Kidney epithelial cell (primary cell): ENCODE measurements at regions not wholly inside any gene's neighbourhood (a gene's known extent, or its start where the extent isn't known, plus 50 kb on each side); places are given as distances from the start of the nearest gene placed in this dataset.

Experiments used
- DNase-seq: peaks from one replicate; pipeline ENCODE4 v3.0.0-alpha.2; 2010; ENCODE audit warnings: low read depth
- H3K27me3 ChIP-seq: 2 replicates; pipeline ENCODE4 v1.6.0; 2011; ENCODE audit warnings: low read length; ENCODE audit not compliant: control insufficient read depth, insufficient read depth
- H3K36me3 ChIP-seq: 2 replicates; pipeline ENCODE4 v1.5.1; 2011; ENCODE audit warnings: low read length; ENCODE audit not compliant: control insufficient read depth, insufficient read depth
- H3K4me3 ChIP-seq: 2 replicates; pipeline ENCODE4 v1.5.1; 2011; ENCODE audit warnings: low read depth, mild to moderate bottlenecking, control low read depth, low read length
- TF ChIP-seq, protein P1 (sequence below): IDR thresholded peaks from 2 replicates; pipeline ENCODE4 v1.5.1; 2011; ENCODE audit warnings: mild to moderate bottlenecking, moderate library complexity, low read length, control low read depth, inconsistent platforms; ENCODE audit not compliant: insufficient read depth, poor library complexity, severe bottlenecking

DNA sequence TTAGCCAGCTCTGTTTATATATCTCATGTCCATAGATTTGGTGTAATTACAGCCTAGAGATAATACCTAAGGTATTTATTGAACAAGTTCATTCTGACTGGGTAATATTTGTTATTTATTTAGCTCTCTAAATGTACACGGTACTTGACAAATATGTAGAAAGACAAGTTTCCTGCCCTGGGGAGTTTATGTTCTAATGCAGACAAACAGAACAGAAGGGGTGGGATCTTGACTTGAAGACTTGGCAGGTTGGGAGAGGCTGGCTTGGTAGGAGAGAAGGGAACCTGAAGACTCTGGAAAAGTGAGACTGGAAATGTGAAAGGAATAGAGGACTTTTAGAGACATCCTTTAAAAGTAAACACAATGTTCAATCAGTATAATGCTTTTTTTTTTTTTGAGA is 97.7 kb upstream of the CDK6 start:
- H3K4me3 ChIP-seq = no peak overlapping the region
- TF ChIP-seq, protein P1, sequence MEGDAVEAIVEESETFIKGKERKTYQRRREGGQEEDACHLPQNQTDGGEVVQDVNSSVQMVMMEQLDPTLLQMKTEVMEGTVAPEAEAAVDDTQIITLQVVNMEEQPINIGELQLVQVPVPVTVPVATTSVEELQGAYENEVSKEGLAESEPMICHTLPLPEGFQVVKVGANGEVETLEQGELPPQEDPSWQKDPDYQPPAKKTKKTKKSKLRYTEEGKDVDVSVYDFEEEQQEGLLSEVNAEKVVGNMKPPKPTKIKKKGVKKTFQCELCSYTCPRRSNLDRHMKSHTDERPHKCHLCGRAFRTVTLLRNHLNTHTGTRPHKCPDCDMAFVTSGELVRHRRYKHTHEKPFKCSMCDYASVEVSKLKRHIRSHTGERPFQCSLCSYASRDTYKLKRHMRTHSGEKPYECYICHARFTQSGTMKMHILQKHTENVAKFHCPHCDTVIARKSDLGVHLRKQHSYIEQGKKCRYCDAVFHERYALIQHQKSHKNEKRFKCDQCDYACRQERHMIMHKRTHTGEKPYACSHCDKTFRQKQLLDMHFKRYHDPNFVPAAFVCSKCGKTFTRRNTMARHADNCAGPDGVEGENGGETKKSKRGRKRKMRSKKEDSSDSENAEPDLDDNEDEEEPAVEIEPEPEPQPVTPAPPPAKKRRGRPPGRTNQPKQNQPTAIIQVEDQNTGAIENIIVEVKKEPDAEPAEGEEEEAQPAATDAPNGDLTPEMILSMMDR = no peak
- DNase-seq = no peak

DNA sequence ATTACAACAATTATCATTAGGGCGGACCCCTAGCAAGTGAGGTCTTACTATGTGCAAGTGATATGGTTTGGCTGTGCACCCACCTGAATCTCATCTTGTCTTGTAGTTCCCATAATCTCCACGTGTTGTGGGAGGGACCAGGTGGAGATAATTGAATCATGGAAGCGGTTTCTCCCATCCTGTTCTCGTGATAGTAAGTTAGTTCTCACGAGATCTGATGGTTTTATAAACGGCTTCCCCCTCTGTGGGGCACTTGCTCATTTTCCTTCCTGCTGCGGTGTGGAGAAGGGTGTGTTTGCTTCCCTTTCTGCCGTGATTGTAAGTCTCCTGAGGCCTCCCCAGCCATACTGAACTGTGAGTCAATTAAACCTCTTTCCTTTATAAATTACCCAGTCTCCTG is 96.1 kb upstream of the CDK6 start:
- TF ChIP-seq, protein P1 = no peak
- no peaks in the 10 kb centered on the region for H3K27me3 ChIP-seq
- no peaks in the 10 kb centered on the region for H3K36me3 ChIP-seq
- H3K4me3 ChIP-seq = no peak overlapping the region
- DNase-seq = no peak

More for the DNA sequence above, 97.7 kb upstream of the CDK6 start:
- H3K36me3 ChIP-seq = no peaks in the 10 kb centered on the region
- no peaks in the 10 kb centered on the region for H3K27me3 ChIP-seq

DNA sequence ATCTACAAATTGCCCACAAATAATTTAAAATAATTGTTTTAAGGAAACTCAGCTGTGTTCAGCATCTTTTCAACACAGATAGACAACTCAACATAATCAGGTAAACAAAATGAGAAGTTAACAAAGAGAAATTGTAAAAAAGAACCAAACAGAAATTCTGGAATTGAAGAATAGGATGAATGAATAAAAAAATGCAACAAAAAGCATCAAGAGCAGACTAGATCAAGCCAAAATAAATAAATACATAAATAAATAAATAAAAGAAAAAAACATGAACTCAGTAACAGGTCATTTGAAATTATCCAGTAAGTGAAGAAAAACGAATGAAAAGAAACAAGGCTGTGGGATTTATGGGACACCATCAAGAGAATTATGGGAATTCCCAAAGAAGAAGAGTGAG is 94.0 kb upstream of the CDK6 start:
- no peaks in the 10 kb centered on the region for H3K36me3 ChIP-seq
- TF ChIP-seq, protein P1 = no peak
- H3K4me3 ChIP-seq = no peak overlapping the region
- no peaks in the 10 kb centered on the region for H3K27me3 ChIP-seq
- DNase-seq = no peak

DNA sequence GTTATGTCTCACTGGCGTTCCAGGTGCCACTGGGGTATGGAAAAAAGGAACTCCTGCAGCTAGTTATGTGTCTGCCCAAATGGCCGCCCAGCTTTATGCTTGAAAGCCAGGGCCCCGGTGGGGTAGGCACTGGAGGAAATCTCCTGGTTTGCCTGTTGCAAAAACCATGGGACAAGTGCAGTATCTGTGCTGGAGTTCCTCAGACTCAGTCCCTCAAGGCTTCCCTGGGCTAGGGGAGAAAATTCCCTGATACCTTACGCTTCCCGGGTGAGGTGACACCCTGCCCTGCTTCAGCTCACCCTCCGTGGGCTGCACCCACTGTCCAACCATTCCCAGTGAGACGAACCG is 90.3 kb upstream of the CDK6 start:
- Histone ChIP-seq H3K36me3 (no peaks in the 10 kb centered on the region), H3K27me3 (no peaks in the 10 kb centered on the region), H3K4me3 (no peak overlapping the region)
- no peak for DNase-seq
- TF ChIP-seq, protein P1 = no peak

DNA sequence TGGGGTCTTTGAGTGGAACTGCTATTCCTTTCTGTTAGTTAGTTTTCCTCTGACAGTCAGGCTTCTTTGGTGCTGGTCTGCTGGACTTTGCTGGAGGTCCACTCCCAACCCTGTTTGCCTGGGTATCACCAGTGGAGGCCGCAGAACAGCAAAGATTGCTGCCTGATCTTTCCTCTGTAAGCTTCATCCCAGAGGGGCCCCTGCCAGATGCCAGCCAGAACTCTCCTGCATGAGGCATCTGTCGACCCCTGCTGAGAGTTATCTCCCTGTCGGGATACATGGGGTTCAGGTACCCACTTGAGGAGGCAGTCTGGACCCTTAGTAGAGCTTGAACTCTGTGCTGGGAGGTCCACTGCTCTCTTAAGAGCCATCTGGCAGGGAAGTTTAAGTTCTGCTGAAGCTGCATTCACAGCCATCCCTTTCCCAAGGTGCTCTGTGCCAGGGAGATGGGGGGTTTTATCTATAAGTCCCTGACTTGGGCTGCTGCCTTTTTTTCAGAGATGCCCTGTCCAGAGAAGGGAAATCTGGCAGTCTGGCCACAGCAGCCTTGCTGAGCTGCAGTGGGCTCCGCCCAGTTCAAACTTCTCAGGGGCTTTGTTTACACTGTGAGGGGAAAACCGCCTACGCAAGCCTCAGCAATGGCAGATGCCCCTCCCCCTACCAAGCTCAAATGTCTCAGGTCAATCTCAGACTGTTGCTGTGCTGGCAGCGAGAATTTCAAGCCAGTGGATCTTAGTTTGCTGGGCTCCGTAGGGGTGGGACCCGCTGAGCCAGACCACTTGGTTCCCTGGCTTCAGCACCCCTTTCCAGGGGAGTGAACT is 89.7 kb upstream of the CDK6 start:
- TF ChIP-seq, protein P1 = no peak
- DNase-seq = no peak
- H3K4me3 ChIP-seq = no peak overlapping the region
- no peaks in the 10 kb centered on the region for H3K36me3 ChIP-seq
- no peaks in the 10 kb centered on the region for H3K27me3 ChIP-seq

DNA sequence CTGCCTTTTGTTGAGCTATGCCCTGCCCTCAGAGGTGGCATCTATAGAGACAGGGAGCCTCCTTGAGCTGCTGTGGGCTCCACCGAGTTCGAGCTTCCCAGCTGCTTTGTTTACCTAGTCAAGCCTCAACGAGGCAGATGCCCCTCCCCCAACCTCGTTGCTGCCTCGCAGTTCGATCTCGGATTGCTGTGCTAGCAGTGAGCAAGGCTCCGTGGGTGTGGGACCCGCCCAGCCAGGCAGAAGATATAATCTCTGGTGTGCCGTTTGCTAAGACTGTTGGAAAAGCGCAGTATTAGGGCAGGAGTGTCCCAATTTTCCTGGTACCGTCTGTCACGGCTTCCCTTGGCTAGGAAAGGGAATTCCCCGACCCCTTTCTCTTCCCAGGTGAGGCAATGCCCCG is 88.4 kb upstream of the CDK6 start:
- Histone ChIP-seq H3K36me3 (no peaks in the 10 kb centered on the region), H3K27me3 (no peaks in the 10 kb centered on the region), H3K4me3 (no peak overlapping the region)
- no peak for DNase-seq
- TF ChIP-seq, protein P1 = no peak
